ENCODE measurements at regions not wholly inside any gene's neighbourhood (a gene's known extent, or its start where the extent isn't known, plus 50 kb on each side); places are given as distances from the start of the nearest gene placed in this dataset.
A peak's percentile ranks its signal among the peaks of the same experiment; 100 is the strongest.

GRCh38 chr17:69744512-69745070 lies 330.1 kb downstream of the MAP2K6 start:
- 69 to 76% (median 71%) methylated on average over 5 of the region's 5 CpGs for WGBS, 3 donors
- TF ChIP-seq CTCF (IDR thresholded peaks at IDR 0.05), result no peak
- Histone ChIP-seq H3K4me3 (no peak overlapping the region), H3K9me3 (no peaks in the 10 kb centered on the region), H3K36me3 (ENCODE audit: insufficient read depth in 1 of 2, low read depth in 1 of 2) (no peaks in the 10 kb centered on the region), H3K27ac (no peak overlapping the region), H3K27me3 (ENCODE audit: insufficient read depth in 3 of 3, low read length in 2 of 3) (no peaks in the 10 kb centered on the region), H3K4me1 (no peaks in the 10 kb centered on the region)
- no peak for DNase-seq
- intact Hi-C loops (cut with DNase I), result no loop called here
- no peak for ATAC-seq

- no peak for ATAC-seq
- no peak for DNase-seq
- TF ChIP-seq CTCF (IDR thresholded peaks at IDR 0.05), result no peak
- H3K27me3 ChIP-seq (ENCODE audit: insufficient read depth in 3 of 3, low read length in 2 of 3), result no peaks in the 10 kb centered on the region
- no peaks in the 10 kb centered on the region for H3K4me1 ChIP-seq
- H3K36me3 ChIP-seq (ENCODE audit: insufficient read depth in 1 of 2, low read depth in 1 of 2), result no peaks in the 10 kb centered on the region
- WGBS, 3 donors, result 67 to 75% (median 68%) methylated on average over 3 of the region's 3 CpGs
- H3K9me3 ChIP-seq, result no peaks in the 10 kb centered on the region
- H3K27ac ChIP-seq, result no peak overlapping the region
- intact Hi-C loops (cut with DNase I), result no loop called here
- H3K4me3 ChIP-seq, result no peak overlapping the region
Measured at GRCh38 chr17:69749911-69750310, 325.1 kb upstream of the KCNJ16 start.

- no peak for DNase-seq
- ATAC-seq, result peak in 1 of 4 donors; percentile 35
- H3K9me3 ChIP-seq, result no peaks in the 10 kb centered on the region
- H3K27ac ChIP-seq, result no peak overlapping the region
- H3K36me3 ChIP-seq (ENCODE audit: insufficient read depth in 1 of 2, low read depth in 1 of 2), result no peaks in the 10 kb centered on the region
- WGBS, 3 donors, result 77 to 83% (median 80%) methylated on average over 7 of the region's 7 CpGs
- TF ChIP-seq CTCF (IDR thresholded peaks at IDR 0.05), result no peak
- H3K27me3 ChIP-seq (ENCODE audit: insufficient read depth in 3 of 3, low read length in 2 of 3), result no peaks in the 10 kb centered on the region
- H3K4me1 ChIP-seq, result no peaks in the 10 kb centered on the region
- intact Hi-C loops (cut with DNase I), result no loop called here
- no peak overlapping the region for H3K4me3 ChIP-seq
Measured at GRCh38 chr17:69757688-69758430, 317.2 kb upstream of the KCNJ16 start.

GRCh38 chr17:69760562-69760961 lies 314.5 kb upstream of the KCNJ16 start:
- no peaks in the 10 kb centered on the region for H3K36me3 ChIP-seq (ENCODE audit: insufficient read depth in 1 of 2, low read depth in 1 of 2)
- DNase-seq (no peak), ATAC-seq (no peak)
- H3K9me3 ChIP-seq, result no peaks in the 10 kb centered on the region
- no peak overlapping the region for H3K4me3 ChIP-seq
- no peak overlapping the region for H3K27ac ChIP-seq
- TF ChIP-seq CTCF (IDR thresholded peaks at IDR 0.05), result no peak
- no peaks in the 10 kb centered on the region for H3K4me1 ChIP-seq
- H3K27me3 ChIP-seq (ENCODE audit: insufficient read depth in 3 of 3, low read length in 2 of 3), result no peaks in the 10 kb centered on the region
- intact Hi-C loops (cut with DNase I), result no loop called here
- WGBS, 3 donors, result 97% methylated on average over 1 of the region's 1 CpG

GRCh38 chr17:69761011-69761410 lies 314.0 kb upstream of the KCNJ16 start:
- no peak for TF ChIP-seq CTCF (IDR thresholded peaks at IDR 0.05)
- no peaks in the 10 kb centered on the region for H3K27me3 ChIP-seq (ENCODE audit: insufficient read depth in 3 of 3, low read length in 2 of 3)
- H3K4me1 ChIP-seq, result no peaks in the 10 kb centered on the region
- H3K4me3 ChIP-seq, result no peak overlapping the region
- no peaks in the 10 kb centered on the region for H3K9me3 ChIP-seq
- no peak for ATAC-seq
- H3K27ac ChIP-seq, result no peak overlapping the region
- intact Hi-C loops (cut with DNase I), result no loop called here
- no peak for DNase-seq
- WGBS, 3 donors, result 37 to 90% (median 90%) methylated on average over 1 of the region's 1 CpG
- no peaks in the 10 kb centered on the region for H3K36me3 ChIP-seq (ENCODE audit: insufficient read depth in 1 of 2, low read depth in 1 of 2)

All from psoas muscle (tissue), 7 donors.